Middle frontal gyrus (tissue), 1 donor: ENCODE measurements at regions not wholly inside any gene's neighbourhood (a gene's known extent, or its start where the extent isn't known, plus 50 kb on each side); places are given as distances from the start of the nearest gene placed in this dataset.

Experiments used
- DNase-seq: peaks from one replicate; pipeline ENCODE4 v3.0.0-alpha.2; 2015; ENCODE audit warnings: low spot score; ENCODE audit errors: extremely low spot score

DNA sequence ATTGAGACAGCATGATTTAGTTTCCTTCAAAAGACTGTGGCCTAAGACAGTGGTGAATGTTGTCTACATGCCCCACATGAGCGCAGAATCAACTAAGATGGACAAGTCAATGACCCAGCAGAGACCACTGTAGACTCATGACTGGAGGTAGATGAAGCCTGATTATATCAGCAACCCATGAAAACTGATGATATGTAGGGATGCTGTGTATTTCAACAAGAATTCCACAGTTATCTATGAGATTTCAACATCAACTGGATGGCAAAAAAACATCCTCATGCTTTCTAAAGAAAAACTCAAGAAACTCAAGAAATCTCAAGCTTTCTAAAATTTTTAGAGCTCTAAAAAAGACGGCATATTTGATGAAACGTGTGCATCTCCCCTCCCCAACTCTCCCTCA is 413.9 kb upstream of the LYPLAL1 start:
- DNase-seq, result no peak

DNA sequence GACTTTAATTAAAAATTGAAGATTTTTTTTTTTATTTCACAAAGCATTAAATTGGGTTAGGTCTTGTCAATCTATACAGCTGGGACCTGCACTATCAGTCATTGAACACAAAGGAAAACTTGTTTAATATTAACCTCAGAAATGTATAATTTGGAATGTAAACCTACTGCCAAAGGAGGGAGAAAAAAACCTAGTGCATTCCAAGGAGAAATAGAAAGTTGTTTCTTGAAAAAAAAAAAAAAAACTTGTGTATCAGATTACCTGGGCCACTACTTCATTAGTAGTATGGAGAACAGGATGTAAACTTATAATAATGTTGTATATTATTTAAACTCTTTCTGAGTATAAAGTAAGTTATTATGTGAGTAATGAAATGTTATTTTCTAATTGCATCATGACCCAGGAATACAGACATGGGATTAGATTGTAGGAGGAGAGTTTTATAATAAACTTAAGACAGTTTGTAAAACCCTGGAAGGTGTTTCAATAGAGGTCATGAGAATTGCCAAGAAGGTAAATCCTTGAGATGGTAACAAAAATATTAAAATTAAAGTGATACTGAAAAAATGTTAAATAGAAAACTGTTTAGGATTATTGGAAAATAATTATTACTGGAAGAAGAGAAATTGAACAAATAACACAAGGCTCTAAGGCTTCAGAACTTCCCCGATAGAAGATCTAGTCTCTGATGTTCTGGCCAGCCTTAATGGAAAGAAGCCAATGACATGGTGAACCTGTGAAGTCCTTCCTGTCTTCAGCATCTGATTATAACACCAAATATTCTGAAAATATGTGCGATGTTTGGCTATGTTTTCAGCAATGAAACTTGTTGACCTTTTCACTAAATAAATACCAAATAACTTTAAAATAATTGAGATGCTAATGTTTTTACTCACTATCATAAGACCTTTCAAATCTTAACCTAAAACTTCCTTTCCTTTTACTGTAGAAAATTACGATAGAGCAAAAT is 412.8 kb upstream of the LYPLAL1 start:
- no peak for DNase-seq

DNA sequence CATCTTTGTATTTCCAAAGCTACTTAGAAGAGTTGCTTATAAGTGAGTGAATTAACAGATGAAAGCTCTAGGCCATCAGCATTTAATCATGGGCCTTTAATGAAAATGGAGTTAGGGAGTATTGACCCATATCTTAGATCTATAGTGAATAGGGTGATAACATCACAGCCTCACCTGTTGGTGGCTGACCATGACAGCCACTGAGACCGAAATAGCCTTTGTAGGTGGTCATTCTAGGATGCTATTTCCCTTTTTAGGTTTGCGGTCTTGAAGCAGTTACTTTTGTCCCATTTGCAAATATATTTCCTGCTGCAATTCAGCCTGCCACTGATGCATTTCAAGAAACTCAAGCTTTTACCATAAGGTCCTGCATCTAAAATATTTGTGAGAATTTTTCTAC is 410.1 kb upstream of the LYPLAL1 start:
- DNase-seq, result no peak

DNA sequence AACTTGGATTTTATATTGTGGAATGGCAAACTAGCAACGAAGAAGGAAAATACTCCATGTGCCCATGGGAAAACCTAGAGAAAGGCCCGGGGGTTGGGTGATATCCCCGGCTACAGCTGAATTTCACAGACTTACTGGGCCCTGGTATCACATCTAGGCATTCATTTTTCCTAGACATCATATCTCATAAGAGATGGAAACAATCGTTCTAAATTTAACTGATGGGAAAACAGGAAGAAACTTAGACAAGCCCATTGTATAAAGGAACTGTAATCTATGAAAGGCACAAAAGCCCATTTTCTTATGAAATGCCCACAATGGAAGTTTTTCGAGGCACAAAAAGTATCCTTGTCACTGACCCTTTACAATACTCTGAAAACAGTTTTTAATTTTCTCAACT is 407.9 kb upstream of the LYPLAL1 start:
- DNase-seq, result no peak

DNA sequence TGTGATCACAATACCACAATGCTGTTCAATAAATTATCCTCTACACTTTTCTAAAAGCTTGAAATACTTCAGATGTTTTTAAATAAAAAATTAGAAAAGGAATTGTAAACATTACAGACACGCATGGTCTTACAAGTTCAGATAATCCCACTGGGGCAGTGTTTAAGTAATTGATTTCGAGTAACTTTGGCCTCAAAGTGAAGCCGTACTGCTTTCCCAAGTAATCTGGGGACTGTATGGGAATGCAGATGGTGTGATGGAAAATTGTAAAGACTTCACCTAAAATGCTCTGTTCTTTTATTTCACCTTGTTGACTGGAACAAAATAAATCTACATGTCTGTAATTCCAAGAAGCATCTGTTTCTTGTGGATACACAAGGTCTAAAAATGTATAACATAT is 401.7 kb upstream of the LYPLAL1 start:
- DNase-seq, result no peak

DNA sequence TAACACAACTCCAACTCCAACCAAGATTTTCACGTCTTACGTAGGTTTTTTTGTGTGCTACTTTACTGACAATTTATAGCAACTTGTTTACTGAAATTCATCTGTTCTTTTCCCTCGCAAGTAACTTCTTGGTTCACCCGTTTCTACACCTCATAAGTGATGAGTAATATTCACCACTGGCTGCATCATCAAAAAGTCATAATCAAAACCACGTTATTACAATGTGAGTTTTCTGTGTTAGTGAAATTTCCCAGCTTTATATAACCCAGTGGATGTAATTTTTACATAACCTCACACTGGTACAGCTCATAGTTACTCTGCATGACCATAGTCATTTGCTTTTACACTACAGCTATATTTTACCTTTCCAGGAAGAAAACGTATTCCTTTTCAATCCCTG is 401.1 kb upstream of the LYPLAL1 start:
- no peak for DNase-seq

DNA sequence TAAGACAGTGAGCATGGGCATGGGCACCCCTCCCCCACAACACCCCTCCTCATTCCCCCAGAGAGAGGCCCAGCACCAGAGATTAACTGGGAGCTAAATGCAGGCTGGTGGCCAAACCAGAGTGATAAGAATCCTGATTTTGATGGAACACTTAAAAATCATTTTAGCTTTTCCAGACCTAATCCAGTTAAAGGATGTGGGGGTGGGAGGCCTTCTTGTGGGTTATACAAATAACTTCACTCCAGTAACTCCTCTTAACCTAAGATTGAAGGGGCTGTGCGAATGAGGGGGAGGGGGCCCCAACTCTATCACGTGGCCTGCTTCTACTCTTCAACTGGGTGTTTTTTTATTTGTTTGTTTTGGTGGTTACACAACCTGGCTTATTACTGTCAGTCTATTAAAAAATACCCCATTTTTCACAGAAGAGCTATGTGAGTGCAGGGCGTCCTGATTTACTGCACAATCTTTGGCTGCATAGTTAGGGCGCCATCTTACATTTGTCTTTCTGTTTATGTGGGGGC is 398.1 kb upstream of the LYPLAL1 start:
- DNase-seq, result no peak

DNA sequence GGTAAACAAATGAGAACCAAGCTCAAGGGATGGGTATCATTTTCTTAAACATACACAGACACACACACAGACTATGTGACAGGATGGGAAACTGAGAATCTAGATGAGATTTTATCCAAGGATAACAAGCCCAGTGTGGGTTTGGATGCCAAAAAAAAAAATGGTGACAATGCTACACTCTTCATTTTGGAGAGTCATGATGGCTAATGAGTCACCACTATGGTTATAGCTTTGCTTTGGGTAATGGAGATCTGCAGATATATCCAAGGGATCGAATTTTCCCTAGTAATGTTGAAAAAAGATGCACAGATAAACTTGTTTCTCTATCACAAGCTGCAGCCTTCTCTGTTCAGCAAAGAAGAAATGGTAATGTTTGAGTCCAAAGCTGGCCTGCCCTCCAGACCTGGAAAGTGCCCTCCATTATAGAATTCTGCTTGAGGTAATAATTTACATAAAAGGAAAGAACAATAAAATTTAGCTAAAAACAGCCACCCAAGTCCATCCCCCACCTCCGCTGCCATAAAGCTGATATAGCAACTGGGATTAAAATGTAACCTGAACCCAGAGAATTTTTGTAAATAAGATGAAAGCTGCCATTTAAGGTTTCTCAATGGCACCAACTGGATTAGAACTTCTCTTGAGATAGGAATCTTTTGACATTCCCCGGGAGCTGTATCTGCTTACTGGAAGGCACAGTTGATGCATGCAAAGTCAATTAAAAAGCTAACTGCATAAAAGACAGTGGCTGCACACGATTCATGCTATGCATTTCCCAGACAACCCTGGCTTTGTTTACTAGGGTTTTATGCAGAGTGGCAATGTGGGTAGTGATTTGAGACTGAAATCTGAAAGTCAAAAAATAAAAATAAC is 395.2 kb upstream of the LYPLAL1 start:
- DNase-seq, result no peak

DNA sequence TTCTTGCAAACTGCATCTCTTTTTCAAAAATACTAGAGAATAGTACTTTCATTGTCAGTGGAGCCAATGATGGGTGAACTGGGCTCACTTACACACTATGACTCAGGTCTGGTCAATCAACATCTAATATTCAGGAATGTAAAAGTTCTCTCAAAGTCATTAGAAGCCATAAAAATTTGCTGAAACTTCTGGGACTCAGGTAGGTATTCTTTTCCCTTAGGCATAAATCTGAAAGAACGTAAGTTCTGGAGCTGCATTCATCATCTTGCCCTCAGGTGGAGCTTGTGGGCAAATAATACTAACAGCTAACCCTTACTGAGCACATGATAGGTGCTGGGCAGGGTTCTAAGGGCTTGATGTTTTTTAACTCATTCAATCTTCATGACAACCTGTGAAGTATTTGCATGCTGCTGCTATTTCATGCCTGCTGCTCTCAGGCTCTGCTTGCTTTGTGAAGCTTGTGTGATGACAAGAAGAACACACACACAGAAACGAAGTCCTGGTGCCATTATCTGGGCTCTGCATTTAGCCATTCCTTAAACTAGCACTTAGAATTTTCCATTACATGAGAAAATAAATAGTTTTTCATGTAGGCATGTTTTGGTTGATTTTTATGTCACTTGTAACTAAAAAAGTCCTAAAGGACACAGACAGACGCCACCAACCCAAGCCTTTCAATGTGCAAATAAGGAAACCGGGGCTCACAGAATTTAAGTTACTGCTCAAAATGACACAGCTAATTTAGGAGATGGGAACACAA is 394.2 kb upstream of the LYPLAL1 start:
- no peak for DNase-seq

DNA sequence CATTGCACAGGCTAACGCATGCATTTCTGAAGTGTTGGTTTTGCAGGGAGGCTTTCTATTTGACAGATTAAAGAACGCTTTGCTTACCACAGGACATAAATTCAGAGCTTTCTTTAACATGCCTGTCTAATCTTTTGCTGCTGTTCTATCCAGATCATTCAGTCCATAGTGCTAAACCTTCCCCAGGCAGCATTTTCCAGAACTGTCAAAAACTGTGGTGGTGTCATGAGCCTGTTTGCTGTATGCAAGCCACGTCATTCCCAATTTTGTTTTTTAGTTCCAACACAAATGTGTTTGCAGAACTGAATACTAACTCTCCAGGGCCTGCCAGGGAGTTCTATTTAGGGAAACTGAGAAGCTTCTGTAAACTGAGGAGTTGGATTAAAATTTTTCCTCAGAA is 390.5 kb upstream of the LYPLAL1 start:
- DNase-seq, result no peak

DNA sequence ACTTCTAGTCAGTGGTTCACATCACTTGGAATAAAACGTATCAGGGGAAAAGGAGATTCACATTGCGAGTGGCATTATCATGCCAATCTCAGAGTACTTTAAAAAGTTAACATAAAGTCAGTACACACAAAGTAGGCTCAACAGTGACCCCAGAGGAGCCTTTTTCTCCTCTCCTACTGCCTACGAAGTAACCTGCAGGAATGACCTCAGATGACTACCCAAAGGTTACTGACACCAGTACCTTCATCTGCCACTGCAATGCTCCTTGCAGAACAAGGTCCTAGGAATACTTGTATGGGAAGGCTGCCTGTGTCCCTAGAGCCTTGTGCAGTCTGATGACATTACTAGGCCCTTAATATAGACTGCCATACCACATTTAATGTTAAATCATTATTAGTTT is 389.8 kb upstream of the LYPLAL1 start:
- DNase-seq, result no peak

DNA sequence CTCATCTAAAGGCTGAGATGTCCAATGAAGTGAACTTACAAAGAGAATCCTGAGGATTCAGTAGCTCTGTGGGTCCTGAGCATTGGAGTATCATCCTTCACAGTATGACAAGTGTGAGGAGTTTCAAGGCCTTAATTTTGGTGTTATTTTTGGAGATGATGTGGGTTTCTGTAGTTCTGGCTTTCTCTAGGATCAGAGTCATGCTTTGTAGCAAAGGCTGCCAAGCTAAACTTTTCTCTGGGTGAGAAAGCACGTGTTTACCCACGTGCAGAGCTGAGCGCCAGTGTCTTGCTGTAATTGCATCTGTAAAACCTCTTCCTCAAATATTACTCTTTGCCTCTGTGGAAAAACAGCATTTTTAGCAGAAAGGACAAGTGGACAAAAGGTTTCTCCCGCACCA is 387.8 kb upstream of the LYPLAL1 start:
- peak; percentile 33 for DNase-seq

DNA sequence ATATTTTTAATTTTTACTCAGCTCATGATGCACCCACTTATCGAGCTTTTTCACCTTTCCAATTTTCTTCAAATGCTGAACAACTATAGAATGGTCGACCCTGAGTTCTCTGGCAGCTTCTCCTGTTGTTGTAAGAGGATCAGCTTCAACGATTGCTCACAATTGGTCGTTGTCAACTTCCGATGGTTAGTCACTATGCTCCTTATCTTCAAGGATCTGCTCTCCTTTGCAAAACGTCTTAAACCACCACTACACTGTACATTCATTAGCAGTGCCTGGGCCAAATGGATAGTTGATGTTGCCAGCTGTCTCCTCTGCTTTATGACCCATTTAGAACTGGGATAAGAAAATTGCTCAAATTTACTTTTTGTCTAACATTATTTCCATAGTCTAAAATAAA is 385.9 kb upstream of the LYPLAL1 start:
- no peak for DNase-seq

DNA sequence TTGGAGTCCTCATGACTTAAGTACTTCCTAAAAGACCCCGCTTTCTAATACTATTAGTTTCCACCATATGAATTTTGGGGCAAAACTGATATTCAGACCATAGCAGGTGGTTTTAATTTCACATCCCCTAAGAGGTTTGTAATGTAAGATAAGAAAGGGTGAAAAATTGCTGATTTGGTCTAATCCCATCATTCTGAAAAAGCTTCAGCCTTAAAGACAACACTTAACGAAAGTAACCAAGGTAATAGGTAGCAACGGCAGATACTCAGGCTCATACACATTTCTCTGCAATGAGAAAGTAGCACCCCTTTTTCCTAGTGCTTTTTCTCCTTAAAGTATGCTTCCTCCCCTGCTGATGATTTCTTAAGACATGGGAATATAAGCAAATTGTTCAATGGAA is 376.9 kb upstream of the LYPLAL1 start:
- DNase-seq, result no peak

DNA sequence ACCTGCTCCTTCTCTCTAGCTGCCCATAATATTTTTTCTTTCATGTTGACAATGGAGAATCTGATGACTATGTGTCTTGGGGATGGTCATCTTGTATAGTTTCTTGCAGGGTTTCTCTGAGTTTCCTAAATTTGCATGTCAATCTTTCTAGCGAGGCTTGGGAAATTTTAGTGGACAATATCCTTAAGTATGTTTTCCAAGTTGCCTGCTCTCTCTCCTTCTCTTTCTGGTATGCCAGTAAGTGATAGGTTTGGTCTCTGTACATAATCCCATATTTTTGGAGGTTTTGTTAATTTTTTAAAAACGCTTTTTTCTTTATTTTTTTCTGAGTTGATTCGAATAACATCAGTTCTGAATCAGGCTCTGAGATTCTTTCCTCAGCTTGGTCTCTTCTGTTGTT is 370.9 kb upstream of the LYPLAL1 start:
- DNase-seq, result no peak

DNA sequence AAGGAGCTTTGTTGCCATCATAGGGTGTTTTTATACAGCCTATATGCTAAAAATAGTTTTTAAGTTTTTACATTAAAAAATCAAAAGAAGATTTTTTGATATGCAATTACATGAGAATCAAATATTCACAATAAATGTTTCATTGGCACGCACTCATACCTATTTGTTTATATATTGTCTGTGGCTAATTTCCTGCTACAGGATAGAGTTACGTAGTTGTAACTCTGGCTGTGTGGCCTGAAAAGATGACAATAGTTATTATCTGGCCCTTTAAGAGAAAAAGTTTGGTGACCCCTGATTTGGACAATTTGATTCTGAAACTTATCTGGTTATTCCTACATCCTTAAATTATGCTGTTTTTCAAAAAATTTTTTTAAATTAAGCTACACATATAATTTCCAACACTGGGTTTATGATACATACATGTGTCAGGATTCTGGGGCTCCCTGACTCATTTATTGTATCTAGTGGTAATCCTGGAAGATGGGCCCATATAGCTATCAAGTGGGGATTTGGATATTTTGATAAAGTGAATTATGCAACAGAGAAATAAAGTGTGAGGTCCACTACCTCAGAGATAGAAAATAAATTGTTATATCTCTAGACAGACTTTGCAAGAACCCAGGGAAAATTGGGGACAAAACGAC is 370.2 kb upstream of the LYPLAL1 start:
- DNase-seq, result no peak

DNA sequence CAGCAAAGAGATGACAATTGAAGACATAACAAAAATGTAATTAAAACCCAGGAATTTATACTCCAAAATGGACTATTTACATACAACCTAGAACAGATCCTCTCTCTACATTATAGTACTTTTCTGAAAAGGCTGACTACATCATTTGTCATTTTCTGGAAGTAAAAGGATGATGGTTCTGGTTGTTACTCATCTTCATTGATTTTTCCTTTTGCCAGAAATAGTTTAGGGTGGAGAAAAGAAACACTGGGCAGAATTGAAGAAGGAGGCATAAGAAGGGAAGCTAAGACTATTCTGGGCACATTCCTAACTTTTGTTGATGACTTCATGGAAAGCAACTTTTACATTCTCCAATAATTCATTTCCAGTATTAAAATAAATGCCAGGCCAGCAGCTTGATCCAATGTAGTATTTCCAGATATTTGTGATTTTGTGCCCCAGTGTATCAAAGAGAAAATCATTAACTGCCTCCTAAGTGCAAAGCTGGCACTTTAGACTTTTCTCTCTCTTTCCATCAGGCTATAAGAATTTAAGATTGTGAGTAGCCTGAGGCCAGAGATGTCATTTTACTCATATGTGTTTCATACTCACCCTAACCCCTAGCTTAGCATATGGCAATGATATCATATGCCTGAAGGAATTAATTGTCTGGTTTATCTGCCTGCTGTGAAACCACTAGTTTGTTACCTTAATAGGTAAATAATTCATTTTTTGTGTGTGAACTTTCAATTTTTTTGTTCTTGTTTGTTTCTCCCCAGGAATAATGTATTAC is 369.5 kb upstream of the LYPLAL1 start:
- DNase-seq, result no peak

DNA sequence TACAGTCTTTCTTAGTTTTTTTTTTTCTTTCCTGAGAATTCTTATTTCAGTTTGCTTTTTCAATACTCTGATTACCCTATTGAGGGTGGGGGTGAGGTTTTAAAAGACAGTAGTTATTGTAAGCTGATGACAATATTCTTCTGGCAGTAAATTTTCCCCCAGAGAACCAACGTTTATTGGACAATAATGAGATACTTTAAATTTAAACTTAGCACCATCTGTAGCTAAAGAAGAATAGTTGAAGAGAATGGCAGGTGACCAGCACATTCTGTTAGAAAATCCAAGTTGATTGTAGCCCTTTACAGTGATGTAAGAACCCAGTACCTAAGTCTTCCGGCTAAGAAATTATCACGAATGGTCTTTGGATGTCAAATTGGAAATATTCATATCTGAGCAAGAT is 364.6 kb upstream of the LYPLAL1 start:
- no peak for DNase-seq

DNA sequence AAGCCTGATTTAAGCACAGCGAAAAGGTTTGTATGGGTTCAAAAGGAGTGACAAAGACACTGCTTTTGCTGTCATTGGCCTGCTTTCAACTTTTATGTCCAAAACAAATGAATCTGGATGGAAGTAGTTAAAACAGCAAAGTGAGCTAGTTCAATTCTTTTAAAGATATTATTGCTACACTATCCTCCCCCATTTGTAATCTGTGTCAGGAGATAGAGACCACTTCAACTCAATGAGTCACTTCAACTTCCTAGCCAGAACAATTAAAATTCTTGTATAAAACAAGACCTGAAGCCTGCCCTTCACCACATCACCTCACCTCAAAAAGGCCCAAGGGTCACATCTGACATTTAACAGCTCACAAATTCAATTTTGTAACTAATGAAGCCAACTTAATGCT is 364.1 kb upstream of the LYPLAL1 start:
- no peak for DNase-seq

DNA sequence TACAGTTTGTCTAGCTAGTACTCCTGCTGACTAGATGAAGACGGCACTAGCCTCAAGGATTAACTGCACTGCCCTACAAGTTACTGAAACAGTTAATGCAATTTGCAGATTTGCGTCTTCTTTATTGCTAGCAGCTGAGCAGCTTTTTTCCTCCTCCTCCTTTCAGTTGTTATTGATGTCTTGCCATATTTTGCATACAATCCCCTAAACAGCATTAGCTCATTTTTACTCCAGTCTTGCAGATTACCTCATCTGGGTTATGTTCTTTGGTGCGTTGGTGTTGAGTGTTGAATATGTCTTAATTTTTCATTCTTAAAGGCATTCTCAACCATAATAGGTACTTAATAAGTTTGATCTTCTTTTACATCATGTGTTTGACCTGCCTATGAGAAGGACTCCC is 363.4 kb upstream of the LYPLAL1 start:
- no peak for DNase-seq
